ENCODE measurements at regions not wholly inside any gene's neighbourhood (a gene's known extent, or its start where the extent isn't known, plus 50 kb on each side); places are given as distances from the start of the nearest gene placed in this dataset.

DNA sequence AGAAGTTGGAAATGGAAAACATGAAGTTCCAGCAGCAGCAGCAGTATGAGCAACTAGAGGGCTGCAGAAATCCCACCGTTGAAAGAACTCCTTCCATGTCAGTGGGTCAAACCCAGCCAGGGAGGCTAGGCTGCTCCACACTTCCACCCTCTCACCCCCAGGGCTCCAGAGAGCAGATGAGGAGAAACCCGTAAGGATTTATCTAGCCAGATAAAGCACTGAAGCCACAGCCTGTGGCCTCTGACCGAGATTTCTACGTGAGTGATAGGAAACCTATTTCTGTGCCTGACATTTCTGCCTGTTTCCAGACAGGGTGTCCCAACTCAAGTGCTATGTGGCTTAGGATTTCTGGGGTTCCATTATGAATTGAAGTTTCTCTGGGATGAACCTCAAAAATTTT, 100.0 kb upstream of the EEA1 start:
- no peak overlapping the region for H3K4me2 ChIP-seq (ENCODE audit: low read depth, low read length, poor library complexity, severe bottlenecking)
- H3K27me3 ChIP-seq (ENCODE audit: low read length) = no peaks in the 10 kb centered on the region
- no peaks in the 10 kb centered on the region for H3F3A ChIP-seq (ENCODE audit: insufficient read depth)
- no peak overlapping the region for H2AFZ ChIP-seq (ENCODE audit: low read depth, low read length, severe bottlenecking)
- no peak overlapping the region for H3K9ac ChIP-seq (ENCODE audit: low read length)
- H3K79me2 ChIP-seq (ENCODE audit: insufficient read depth, low read length) = no peaks in the 10 kb centered on the region
- TF ChIP-seq CTCF (IDR thresholded peaks at IDR 0.05; ENCODE audit: insufficient read depth, low read length, poor library complexity, severe bottlenecking) (no peak), EZH2phosphoT487 (conservative IDR thresholded peaks at IDR 0.05; ENCODE audit: low read length) (no peak)
- no peaks in the 10 kb centered on the region for H3K36me3 ChIP-seq (ENCODE audit: low read length)
- no peaks in the 10 kb centered on the region for H4K20me1 ChIP-seq (ENCODE audit: low read depth, low read length)
- no peaks in the 10 kb centered on the region for H3K9me3 ChIP-seq (ENCODE audit: insufficient read depth, low read length)
- H3K9me2 ChIP-seq (replicated peaks; ENCODE audit: insufficient read depth, low read length) = no peaks in the 10 kb centered on the region
- no peak overlapping the region for H3K27ac ChIP-seq (ENCODE audit: low read depth, low read length)
- no peak overlapping the region for H3K4me3 ChIP-seq (ENCODE audit: insufficient read depth, low read length, poor library complexity, severe bottlenecking)

GRCh38 chr12:93031028-93031427, 101.9 kb upstream of the EEA1 start:
- Histone ChIP-seq H3K36me3 (ENCODE audit: low read length) (no peaks in the 10 kb centered on the region), H3K79me2 (ENCODE audit: insufficient read depth, low read length) (no peaks in the 10 kb centered on the region), H3K9me2 (replicated peaks; ENCODE audit: insufficient read depth, low read length) (no peaks in the 10 kb centered on the region), H3K9ac (ENCODE audit: low read length) (no peak overlapping the region), H3K4me2 (ENCODE audit: low read depth, low read length, poor library complexity, severe bottlenecking) (no peak overlapping the region), H2AFZ (ENCODE audit: low read depth, low read length, severe bottlenecking) (no peak overlapping the region), H3K4me3 (ENCODE audit: insufficient read depth, low read length, poor library complexity, severe bottlenecking) (no peak overlapping the region), H4K20me1 (ENCODE audit: low read depth, low read length) (no peaks in the 10 kb centered on the region), H3F3A (ENCODE audit: insufficient read depth) (no peaks in the 10 kb centered on the region), H3K27ac (ENCODE audit: low read depth, low read length) (no peak overlapping the region), H3K9me3 (ENCODE audit: insufficient read depth, low read length) (no peaks in the 10 kb centered on the region), H3K27me3 (ENCODE audit: low read length) (no peaks in the 10 kb centered on the region)
- no peak for TF ChIP-seq CTCF (IDR thresholded peaks at IDR 0.05; ENCODE audit: insufficient read depth, low read length, poor library complexity, severe bottlenecking)

DNA sequence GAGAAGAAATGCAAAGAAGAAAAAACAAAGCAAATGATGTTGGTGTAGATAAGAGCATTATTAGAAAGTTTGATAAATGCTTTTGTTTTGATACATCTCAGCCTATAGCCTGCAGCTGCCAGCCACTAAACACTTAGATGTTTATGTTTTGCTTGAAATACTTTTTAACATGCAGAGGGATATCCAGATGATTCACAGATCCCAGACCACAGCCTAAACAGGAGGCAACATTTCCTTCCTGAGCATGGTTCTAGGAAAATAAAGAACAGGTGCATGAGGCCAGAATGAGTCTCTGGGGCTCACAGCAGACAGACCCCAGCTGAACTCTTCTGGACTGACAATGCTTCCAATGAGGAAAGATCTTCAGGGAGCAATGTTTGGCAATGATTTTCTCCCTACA, 103.7 kb upstream of the EEA1 start:
- Histone ChIP-seq H3K79me2 (ENCODE audit: insufficient read depth, low read length) (no peaks in the 10 kb centered on the region), H3K9me2 (replicated peaks; ENCODE audit: insufficient read depth, low read length) (no peaks in the 10 kb centered on the region), H3K27ac (ENCODE audit: low read depth, low read length) (no peak overlapping the region), H3K4me2 (ENCODE audit: low read depth, low read length, poor library complexity, severe bottlenecking) (no peak overlapping the region), H3K4me3 (ENCODE audit: insufficient read depth, low read length, poor library complexity, severe bottlenecking) (no peak overlapping the region), H4K20me1 (ENCODE audit: low read depth, low read length) (no peaks in the 10 kb centered on the region), H3K36me3 (ENCODE audit: low read length) (no peaks in the 10 kb centered on the region), H3F3A (ENCODE audit: insufficient read depth) (no peaks in the 10 kb centered on the region), H3K9me3 (ENCODE audit: insufficient read depth, low read length) (no peaks in the 10 kb centered on the region), H2AFZ (ENCODE audit: low read depth, low read length, severe bottlenecking) (no peak overlapping the region), H3K9ac (ENCODE audit: low read length) (no peak overlapping the region), H3K27me3 (ENCODE audit: low read length) (no peaks in the 10 kb centered on the region)
- TF ChIP-seq EZH2phosphoT487 (conservative IDR thresholded peaks at IDR 0.05; ENCODE audit: low read length) = no peak
- TF ChIP-seq CTCF (IDR thresholded peaks at IDR 0.05; ENCODE audit: insufficient read depth, low read length, poor library complexity, severe bottlenecking) = no peak

DNA sequence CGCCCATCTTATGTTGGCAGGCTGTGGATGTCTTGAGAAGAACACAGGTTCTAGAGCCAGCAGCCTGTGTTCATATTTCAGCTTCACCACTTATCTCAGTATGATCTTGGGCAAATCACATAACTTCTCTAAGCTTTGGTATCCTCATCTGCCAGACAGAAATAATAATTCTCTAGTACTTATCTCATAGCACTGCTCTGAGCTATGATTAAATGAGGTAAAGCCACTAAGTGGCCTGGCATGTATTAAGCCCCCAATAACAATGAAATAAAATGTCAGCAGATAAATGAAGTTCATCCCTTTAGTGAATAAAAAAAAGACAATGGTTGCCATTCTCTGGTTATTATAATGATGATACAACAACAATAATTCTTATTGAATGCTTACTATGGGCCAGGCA, 104.9 kb upstream of the EEA1 start:
- no peaks in the 10 kb centered on the region for H3F3A ChIP-seq (ENCODE audit: insufficient read depth)
- no peak overlapping the region for H2AFZ ChIP-seq (ENCODE audit: low read depth, low read length, severe bottlenecking)
- TF ChIP-seq CTCF (IDR thresholded peaks at IDR 0.05; ENCODE audit: insufficient read depth, low read length, poor library complexity, severe bottlenecking) (no peak), EZH2phosphoT487 (conservative IDR thresholded peaks at IDR 0.05; ENCODE audit: low read length) (no peak)

More for the DNA sequence above, 104.9 kb upstream of the EEA1 start:
- Histone ChIP-seq H3K9me2 (replicated peaks; ENCODE audit: insufficient read depth, low read length) (no peaks in the 10 kb centered on the region), H3K36me3 (ENCODE audit: low read length) (no peaks in the 10 kb centered on the region), H3K79me2 (ENCODE audit: insufficient read depth, low read length) (no peaks in the 10 kb centered on the region), H3K4me3 (ENCODE audit: insufficient read depth, low read length, poor library complexity, severe bottlenecking) (no peak overlapping the region), H3K9me3 (ENCODE audit: insufficient read depth, low read length) (no peaks in the 10 kb centered on the region), H3K4me2 (ENCODE audit: low read depth, low read length, poor library complexity, severe bottlenecking) (no peak overlapping the region), H3K9ac (ENCODE audit: low read length) (no peak overlapping the region), H3K27ac (ENCODE audit: low read depth, low read length) (no peak overlapping the region), H4K20me1 (ENCODE audit: low read depth, low read length) (no peaks in the 10 kb centered on the region), H3K27me3 (ENCODE audit: low read length) (no peaks in the 10 kb centered on the region)

Measured in SU-DHL-6 (cell line).